ENCODE measurements at regions not wholly inside any gene's neighbourhood (a gene's known extent, or its start where the extent isn't known, plus 50 kb on each side); places are given as distances from the start of the nearest gene placed in this dataset.

DNA sequence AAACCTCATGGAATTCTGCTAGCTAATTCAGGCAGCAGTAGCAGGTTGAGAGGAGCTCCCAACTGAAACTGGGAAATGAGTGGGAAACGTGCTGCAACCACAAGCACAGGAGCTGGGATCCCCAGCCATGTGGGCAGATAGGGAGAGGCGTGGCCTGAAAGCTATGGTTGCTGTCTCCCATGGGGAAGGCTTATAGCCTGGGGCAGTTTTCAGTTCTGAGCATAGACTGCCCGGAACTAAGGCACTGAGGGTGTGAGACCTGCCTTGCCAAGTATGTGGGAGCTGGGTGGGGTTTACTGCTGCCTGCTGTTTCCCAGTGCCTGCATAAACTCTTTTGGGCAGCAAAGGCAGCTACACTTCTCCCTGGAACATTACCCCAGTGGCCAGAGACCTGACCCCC lies 229.5 kb downstream of the TUSC7 start:
- no peak for DNase-seq

DNA sequence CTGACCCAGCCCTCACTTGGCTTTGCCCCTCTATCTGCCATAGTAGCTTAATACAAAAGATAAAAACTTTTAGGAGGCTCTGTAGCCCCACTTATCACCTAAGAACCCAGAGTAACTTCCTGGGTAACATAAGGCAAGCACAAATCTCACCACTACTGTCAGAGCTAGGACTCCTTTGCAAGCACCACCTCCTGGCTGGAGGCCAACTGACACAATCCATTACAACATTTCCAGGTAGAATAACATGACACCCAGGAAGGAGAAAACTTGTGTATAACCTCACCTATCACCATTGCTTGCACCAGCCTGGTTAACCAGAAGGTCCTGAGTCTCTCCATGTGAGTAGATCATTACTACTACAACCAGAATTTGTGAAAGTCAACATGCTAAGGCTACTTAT lies 230.0 kb downstream of the TUSC7 start:
- DNase-seq: no peak

DNA sequence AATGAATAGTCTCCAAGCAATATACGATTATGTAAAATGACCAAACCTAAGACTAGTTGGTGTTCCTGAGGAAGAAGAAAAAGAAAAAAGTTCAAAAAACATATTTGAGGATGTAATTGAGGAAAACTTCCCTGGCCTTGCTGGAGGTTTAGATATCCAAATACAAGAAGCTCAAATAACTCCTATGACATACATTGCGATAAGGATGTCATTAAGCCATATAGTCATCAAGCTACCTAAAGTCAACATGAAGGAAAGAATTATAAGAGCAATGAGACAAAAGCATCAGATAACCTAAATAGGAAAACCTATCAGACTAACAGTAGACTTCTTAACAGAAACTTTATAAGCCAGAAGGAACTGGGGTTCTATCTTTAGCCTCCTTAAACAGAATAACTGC lies 231.1 kb downstream of the TUSC7 start:
- no peak for DNase-seq

DNA sequence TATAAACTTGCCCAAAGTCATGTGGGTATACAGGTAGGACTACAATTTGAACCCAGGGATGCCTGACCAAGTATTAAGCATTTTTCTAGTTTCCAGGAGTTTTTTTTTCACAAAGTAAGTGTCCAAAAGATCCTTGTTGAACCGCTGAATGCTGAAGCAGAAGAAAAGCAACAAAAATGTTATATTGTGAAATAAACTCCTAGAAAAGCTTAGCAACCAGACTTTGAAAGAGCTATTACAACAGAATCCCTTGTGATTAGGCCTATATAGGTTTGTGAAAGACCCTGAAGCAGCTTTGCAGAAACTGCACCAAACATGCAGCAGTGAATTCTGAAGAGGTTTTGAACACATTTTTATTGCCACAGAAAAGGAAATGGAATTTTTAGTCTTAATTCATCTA lies 236.8 kb downstream of the TUSC7 start:
- no peak for DNase-seq

DNA sequence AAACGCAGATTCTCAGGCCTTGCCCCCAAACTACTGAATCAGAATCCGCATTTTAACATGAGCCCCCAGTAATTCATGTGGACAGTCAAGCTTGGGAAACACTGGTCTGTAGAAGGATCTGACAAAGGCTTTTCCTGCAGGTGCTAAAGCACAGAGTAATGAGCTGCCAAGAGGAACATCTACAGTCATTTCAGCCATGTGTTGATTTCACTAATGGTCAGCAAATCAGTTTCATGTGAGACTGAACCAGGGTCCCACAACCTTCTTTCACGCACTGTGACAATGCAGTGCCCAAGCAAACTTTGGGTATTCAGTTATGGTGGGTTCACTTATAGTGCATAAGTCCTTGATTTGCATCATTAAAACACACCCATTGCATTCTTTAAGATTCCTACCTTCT lies 237.6 kb downstream of the TUSC7 start:
- DNase-seq: no peak

DNA sequence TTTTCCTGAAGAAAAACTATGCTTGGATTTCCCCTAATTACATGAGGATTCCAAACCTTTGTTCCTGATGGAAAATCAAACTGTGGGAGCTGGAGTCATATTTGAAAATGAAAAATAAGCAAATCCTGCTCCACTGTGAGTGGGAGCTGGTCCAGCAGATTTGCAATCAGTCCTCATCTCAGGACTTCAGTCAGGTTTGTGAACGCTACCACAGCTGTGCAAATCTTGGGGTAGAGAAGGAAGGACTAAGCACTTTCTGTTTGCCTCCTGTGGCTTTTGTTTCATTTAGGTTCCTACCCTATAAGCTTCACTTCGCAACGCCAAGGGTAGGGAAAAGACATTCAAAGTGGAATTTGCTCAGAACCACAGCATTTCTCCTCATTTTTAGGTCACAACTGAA lies 238.2 kb downstream of the TUSC7 start:
- no peak for DNase-seq

DNA sequence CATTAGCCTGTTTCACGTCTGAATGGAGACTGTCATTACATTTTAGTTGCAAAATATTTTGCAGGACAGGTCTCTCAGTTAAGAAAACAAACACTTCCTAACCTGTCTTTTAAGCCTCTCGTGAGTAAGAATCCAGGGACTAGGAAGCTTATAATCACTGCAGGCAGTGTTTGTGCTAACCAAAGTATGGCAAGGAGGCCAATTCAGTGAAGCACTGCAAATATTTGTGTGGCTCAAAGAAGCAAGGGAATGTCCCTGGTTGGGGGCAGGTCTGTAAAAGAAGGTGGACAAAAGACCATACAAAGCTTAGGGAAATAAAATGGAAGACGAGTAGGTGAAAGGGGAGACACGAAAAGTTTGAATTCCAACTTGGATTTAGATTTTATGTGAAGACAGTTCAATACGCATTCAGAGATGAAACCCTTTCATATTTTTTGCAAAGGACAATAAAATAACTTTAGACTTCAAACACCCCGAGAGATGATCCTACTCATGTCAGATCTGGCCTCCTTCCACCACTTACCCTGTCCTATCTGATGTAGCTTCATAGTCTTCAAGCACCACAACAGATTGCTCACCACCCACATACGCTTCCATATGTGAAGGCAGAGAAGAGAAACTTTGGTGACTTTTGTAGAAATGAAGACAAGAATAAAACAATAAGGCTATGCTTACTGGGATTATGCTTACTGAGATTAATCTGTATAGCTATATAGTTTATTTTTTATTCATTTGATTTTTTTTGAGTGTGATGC lies 240.9 kb downstream of the TUSC7 start:
- no peak for DNase-seq

DNA sequence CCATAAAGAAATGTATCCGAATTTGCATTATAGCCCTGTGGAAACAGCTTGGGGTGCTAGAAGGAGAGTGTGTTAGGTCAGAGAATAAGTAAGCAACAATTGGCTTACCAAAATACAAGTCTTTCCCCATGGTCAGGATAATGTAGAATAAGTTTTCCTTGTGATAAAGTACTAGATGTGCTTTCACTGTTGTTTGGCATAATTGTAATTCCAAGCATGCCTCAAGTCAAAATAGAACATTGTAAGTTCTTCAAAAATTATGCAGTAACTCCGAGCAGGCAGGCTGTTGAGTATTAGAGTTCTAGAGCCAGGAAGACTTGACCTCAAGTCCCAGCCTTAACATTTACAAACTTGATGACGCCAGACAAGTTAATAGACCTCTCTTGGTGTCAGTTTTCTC lies 242.0 kb downstream of the TUSC7 start:
- no peak for DNase-seq

DNA sequence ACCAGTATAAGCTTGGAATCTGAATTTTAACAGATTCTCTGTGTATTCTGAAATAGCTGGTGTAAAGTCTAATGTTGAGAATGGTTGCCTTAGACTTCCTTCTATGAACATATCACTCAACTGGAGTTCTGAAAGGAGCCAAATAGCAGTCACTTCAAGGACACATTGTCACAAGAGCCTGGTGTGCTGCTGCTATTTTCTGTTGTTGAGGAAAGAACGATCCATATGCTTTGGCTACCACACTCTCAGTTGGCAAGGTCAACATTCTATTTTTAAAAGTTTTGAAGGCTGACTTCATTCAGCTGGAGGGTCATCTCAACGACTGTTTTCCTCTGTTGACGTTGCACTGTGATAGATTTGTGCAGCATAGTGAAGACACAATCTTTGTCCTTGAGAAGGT lies 248.7 kb downstream of the TUSC7 start:
- no peak for DNase-seq

DNA sequence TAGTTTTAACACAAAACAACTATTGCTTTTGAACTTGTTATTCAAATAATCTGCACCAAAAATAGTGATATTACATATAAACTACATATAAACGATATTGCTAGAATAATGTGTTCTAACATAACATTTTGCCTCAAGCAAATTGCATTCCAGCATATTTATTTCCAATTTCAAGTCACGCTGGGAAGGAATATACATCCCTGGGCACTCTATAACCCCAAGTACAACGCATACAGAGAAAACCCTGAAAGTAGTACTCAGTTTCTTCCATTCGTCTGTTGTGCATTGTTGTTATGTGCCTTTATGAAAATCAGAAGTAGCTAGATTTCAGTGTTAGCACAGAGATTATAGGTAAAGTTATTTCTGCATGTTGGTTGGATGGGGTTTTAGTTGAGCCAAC lies 251.5 kb downstream of the TUSC7 start:
- no peak for DNase-seq

DNA sequence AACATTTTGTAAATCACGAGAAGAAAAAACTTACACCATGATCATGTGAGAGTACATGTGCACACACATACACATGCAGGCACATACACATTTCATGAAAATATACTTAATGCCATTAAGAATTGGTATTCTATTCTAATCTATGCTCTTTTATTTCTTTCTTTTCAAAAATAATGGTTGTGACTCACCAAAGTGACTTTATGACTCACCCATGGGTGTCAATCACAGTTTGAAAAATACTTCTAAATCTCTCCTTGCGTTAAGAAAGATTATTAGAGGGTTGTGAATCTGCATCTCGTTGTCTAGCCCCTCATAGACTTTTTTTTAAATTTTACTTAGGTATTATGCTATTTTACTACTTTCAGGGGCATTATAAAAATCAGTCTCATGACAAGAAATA lies 254.2 kb downstream of the TUSC7 start:
- DNase-seq: no peak

DNA sequence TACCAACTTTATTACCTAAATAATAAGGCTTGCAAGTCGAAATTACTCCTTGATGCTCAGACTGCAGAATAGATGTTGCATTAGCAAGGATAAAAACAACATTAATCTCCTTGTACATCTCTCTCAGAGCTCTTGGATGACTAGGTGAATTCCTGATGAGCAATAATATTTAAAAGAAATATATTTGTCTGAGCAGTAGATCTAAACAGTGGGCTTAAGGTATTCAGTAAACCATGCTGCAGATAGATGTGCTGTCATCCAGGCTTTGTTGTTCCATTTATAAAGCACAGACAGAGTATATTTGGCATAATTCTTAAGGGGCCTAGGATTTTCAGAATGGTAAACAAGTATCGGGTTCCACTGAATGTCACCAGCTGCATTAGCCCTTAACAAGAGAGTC lies 257.1 kb downstream of the TUSC7 start:
- DNase-seq: no peak

DNA sequence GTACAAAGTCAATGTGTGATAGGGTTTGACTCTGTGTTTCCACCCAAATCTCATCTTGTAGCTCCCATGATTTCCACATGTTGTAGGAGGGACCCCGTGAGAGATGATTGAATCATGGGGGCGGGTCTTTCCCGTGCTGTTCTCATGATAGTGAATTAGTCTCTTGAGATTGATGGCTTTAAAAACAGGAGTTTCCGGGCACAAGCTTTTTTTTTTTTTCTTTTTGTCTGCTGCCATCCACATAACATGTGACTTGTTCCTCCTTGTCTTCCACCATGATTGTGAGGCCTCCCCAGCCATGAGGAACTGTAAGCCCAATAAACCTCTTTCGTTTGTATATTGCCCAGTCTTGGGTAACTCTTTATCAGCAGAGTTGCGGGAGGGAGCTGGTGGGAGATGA lies 259.6 kb downstream of the TUSC7 start:
- no peak for DNase-seq

DNA sequence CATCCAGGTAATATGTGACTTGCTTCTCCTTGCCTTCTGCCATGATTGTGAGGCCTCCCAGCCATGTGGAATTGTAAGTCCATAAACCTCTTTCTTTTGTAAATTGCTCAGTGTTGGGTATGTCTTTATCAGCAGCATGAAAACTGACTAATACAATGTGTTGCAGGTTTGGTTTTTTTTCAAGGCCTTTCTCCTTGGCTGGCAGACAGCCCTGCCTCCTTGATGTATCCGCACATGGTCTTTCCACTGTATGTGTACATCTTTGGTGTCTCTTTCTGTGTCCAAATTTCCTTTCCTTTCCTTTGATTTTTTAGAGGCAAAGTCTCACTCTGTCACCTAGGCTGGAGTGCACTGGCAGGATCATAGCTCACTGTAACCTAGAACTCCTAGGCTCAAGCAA lies 260.1 kb downstream of the TUSC7 start:
- DNase-seq: no peak

DNA sequence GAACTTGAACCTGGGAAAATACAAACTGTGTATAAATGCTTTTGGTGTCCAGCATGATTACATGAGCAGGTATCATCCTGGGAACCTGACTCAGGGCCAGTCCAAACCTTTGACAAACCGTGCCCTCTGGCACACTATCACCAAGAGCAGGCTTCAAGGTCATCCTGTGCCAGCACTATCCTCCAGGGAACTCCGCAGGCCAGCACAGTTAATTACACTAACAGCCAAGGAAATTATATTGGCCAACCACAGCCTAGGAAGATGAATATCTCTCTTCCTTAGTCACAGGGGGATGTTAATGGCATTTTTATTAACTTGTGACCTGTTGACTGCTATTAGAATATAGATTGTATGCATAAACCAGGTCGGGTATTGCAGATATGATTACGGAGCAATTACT lies 262.0 kb downstream of the TUSC7 start:
- no peak for DNase-seq

DNA sequence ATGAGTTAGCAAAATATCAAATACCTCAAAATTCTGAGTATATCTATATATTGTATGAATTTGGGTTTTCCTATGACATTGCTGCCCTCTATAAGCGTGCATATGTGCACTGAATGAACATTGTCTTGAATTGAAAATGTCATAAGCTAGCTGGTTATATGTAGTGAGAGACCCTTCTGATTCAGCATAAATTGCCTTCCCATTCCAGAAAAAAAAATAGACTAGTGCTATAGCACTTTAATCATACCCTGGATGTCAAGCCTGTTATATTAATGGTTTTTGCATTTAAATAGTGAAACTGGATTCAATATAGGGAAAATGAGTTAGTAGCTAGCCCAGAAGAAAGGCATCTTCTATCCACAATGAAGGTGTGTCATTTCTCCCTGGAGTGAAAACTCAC lies 265.1 kb downstream of the TUSC7 start:
- DNase-seq: no peak

DNA sequence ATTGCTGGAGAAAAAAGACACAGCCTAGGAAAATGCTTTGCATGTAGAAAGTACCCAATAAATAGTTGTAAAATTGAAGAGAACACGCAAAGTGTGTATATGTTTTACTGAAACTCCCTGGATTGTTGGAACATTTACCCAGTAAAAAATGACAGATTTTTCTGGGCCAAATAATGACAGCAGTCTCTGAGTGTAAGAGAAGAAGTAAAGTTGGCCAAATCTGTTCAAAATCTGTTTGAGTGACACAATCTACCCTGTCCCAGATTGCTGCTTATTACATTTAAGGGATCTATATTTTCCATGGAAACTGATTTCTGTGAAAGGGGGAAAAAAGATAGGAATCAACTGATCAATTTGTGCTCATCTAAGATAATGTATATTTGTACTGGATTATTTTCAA lies 267.9 kb downstream of the TUSC7 start:
- DNase-seq: no peak

DNA sequence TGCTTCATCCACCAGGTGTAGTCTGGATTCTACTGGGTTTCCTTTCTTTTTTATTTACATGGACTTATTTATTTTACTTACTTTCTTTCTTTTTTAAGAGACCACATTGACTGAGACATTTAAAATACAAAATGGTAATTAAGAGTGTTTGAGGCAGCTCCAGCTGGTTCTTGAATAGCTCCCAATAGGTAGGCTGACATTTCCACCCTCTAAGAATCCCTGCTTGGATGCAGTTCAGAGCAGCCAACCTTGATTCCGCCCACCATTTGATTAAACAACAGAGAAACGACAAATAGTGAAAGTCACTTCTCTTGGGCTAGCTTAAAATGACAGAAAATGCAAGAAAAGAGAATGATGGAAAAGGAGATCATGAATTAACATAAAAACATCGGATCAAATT lies 270.5 kb downstream of the TUSC7 start:
- no peak for DNase-seq

DNA sequence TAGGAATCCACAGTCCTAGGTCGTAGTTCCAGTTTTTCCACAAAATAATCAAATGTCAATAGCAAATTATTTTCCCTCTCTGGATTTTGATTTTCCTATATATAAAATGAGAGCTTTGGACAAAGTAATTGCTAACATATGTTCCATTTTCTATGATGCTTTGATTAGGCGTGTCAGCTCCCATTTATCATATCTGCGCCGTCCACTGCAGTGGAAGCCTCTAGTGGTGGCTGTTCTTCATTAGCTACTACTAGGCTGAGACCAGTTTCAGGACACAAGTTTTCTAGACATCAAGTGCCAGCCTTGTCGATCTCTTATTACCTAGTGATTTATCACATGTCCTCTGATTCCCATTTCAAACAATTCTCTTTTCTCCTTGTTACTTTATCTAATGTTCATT lies 271.5 kb downstream of the TUSC7 start:
- DNase-seq: no peak

DNA sequence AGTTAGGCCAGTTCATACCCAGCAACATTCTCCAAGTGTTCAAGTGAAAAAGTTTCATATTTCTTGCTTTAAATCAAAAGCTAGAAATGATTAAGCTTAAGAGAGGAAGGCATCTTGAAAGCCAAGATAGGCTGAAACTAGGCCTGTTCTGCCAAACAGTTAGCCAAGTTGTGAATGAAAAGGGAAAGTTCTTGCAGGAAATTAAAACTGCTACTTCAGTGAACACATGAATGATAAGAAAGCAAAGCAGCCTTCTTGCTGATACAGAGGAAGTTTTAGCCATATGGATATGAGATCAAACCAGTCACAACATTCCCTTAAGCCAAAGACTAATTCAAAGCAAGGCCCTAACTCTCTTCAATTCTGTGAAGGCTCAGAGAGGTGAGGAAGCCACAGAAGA lies 274.7 kb downstream of the TUSC7 start:
- no peak for DNase-seq

DNA sequence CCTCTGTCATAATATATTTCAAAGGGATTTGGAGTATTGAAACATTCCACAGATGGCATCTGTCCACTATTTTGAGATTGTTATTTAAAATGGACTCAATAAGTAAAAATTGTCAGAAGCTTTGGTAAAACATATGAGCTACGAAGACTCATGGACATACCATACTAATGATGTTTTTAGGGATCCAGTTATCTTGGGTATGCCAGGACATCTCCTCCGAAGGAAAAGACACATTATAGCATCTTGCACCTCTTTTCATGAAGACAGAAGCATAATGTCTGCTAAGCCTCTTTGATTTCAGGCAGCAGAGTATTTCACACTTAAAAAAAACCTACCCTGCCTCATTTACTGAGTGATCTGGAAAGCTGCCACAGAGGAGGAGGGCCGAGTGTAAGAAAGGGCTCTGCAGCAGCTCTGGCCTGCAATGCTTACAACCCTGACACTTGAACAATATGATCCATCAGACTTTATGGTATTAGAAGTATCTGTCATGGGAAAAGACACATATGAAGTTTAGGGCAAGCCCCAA lies 284.8 kb downstream of the TUSC7 start:
- DNase-seq: no peak

DNA sequence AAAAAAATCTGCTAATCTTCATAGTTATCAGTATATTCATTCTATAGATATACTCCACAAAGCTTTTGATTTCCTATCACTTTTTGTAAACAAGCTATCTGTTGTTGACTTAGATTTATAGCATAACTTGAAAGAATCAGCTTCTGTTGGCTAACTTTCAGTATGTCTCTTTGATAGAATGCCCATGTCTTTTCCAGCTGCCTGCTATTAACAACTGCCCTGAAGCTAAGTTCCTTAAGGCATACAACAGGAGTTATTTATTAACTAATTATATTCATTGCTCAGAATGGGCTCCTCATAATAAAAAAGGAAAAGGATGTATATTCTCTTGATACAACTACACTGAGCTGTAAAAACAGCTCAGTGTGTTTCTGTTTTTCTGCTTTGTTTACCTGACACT lies 293.9 kb downstream of the TUSC7 start:
- DNase-seq: no peak

DNA sequence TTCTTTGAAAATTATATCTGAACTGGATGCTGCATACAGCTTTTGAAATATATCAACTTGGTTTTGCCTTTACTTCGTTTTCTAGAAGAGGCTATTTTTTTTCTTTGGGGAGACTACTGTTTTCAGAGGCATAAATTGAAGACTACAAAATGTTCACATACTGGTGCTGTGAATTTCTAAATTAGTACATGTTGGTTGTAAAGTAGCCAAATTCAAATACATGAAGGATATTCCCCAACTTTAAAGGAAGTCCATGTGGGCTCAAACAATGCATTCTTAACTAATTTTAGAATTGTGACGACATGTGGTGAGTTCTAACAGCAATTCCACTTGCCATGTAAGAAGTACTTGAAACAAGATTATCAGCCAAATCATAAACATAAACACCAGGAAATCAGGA lies 295.7 kb downstream of the TUSC7 start:
- no peak for DNase-seq

DNA sequence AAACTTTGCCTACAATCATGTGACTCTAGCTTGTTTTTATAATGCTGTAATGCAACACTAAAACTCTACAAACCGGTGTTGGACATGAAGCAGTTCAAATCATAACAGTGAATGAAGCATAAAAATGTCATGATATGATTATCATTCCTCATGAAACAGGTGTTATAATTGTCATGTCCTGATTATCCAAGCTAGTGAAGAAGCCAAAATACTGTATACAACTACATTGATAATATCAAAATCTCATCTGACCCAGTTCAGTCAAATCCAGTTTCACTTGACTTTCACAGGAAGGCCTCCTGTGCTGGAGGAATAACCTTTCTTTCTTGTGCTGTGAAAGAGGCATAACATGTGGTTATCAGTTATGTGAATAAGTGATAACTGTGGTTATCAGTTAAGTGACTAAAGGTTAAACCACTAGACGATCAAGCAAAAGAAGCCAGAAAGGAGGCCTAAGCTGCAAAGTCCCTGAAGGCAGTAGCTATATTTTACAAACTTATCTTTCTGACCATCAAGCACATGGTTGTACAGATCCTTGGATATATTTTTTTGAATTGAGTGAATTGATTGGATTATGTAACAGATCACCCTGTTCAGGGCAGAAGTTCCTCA lies 296.4 kb downstream of the TUSC7 start:
- DNase-seq: no peak

DNA sequence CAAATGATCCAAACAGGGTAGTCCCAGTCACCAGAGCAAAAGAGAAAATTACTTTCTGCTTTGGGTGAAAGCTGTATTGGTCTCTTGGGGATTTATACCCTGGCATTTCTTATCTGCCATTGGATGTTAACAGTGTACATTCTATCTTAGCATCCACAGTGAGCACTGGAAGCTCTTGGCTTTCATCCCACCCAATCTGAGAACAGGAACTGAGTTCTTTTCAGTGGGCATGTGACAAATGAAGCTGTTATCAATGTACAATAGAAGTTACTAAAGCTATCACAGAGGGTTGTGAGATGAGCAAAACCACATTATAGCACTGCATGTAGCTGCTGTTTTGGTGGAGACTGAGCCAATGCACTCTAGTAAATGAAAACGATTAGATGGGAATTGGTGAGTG lies 300.7 kb downstream of the TUSC7 start:
- DNase-seq: no peak
